GM12874 (cell line): ENCODE measurements at regions not wholly inside any gene's neighbourhood (a gene's known extent, or its start where the extent isn't known, plus 50 kb on each side); places are given as distances from the start of the nearest gene placed in this dataset.

ENCODE experiments used
- CTCF ChIP-seq: IDR thresholded peaks from 2 replicates; pipeline ENCODE4 v1.5.1; 2011; ENCODE audit warnings: low read depth, mild to moderate bottlenecking, control low read depth, low read length, moderate library complexity; ENCODE audit not compliant: insufficient read depth

DNA sequence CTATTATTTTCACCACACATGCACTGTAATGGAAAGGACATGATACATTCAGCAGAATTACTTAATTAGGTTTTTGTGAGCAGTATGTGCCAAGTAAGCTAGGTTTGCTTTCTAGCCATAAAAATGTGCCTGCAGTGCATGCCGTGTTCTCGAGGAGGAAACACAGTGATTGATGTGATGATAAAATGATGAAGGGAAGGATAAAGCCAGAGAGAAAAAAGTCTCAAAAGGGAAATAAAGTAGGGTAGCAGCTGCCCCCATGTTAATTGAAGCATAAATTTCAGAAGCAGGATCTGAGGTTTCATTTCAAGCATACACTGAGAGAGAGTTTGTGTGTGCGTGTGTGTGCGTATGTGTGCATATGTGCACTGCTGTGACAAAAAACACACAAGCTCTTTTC is 714.2 kb upstream of the C9orf72 start:
- no peak for TF ChIP-seq CTCF

GRCh38 chr9:28289746-28290145 is 716.5 kb upstream of the C9orf72 start:
- no peak for TF ChIP-seq CTCF

DNA sequence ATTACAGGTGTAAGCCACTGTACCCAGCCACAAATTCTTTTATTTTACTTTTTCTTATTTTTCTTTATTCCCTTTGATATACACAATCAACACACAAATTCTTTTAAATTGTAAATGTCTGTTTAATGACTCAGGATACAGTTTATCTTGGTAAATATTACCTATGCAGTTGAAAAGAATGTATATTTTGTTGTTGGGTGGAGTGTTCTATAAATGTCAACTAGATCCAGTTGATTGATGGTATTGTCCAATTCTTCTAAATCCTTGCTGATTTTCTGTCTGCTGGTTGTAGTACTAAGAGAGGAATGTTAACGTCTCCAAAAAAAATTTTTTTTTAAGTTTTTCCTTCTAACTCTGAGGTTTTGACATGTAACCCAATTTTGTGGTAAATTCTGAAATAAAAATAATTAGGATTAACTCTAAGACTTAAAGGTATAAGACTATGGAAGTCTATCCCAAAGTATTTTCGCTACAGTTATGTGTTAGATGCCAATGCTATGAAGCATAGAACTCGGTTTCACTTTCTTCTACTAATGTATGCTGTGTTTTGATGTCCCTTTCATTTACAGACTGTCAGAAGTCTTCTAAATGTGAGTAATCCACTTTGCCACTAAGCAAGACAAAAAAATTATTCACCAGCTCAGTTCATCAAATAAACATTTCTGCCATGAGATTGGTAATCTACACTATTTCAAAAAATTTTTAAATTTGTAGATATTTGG is 720.2 kb upstream of the C9orf72 start:
- TF ChIP-seq CTCF: no peak

- TF ChIP-seq CTCF: no peak
These were observed 728.0 kb upstream of the C9orf72 start for GRCh38 chr9:28301281-28301680.

DNA sequence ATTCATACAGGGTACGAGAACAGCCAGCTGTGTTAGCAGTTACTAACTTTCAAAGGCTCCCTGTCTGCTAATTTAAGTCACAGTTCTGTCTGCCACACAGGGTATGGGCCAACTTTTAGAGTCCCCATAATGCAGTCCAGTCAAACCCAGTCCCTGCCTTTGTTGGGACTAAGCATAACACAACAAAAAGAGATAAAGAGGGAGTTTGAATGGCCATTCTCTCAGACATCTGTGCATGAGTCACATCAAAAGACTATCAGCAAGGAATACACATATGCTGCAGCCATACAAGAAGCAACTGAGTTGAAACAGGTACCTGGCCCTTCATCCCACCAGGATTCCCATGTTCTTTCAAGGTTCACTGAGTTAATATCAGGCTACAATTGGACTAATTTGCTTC is 744.5 kb upstream of the C9orf72 start:
- no peak for TF ChIP-seq CTCF

- no peak for TF ChIP-seq CTCF
These were observed 745.2 kb upstream of the C9orf72 start for GRCh38 chr9:28318515-28318914.

- TF ChIP-seq CTCF: no peak
These were observed 746.7 kb upstream of the C9orf72 start for GRCh38 chr9:28319981-28320380.
